Lower leg skin (tissue), 3 donors: ENCODE measurements at regions not wholly inside any gene's neighbourhood (a gene's known extent, or its start where the extent isn't known, plus 50 kb on each side); places are given as distances from the start of the nearest gene placed in this dataset.

ENCODE experiments used
- CTCF ChIP-seq, 3 donors: fragments of 450-650 bp; IDR thresholded peaks; one replicate each; pipeline ENCODE4 v1.5.1; 2016; ENCODE audit warnings: antibody characterized with exemption in 3 of 3, mild to moderate bottlenecking in 3 of 3, moderate library complexity in 2 of 3
- POLR2A ChIP-seq, 2 donors: fragments of 450-650 bp; IDR thresholded peaks; one replicate each; pipeline ENCODE4 v1.6.1; 2016 to 2017; ENCODE audit warnings: antibody characterized with exemption in 2 of 2, mild to moderate bottlenecking in 1 of 2, moderate library complexity in 1 of 2

- no peak for TF ChIP-seq CTCF (IDR thresholded peaks at IDR 0.05)
- TF ChIP-seq POLR2A (IDR thresholded peaks at IDR 0.05): no peak
Observed at GRCh38 chr1:219086956-219087469, 86.7 kb upstream of the LYPLAL1 start.
